ENCODE measurements at regions not wholly inside any gene's neighbourhood (a gene's known extent, or its start where the extent isn't known, plus 50 kb on each side); places are given as distances from the start of the nearest gene placed in this dataset.
"Not testable (repeated sequence)": the region's sequence is repeated elsewhere in the genome, so short reads cannot be mapped to it uniquely, and the experiment has no call there.

- in situ Hi-C loops (cut with MboI; ENCODE audit: low sequenced_read_pairs) (no loop called here), dilution Hi-C loops (cut with HindIII; ENCODE audit: low sequenced_read_pairs, unreplicated experiment) (no loop called here), intact Hi-C loops (cut with micrococcal nuclease) (no loop called here)
- H3K9me1 ChIP-seq (ENCODE audit: insufficient read depth, low read length): no peaks in the 10 kb centered on the region
- H4K5ac ChIP-seq (ENCODE audit: low read depth, low read length): no peak overlapping the region
- no peak overlapping the region for H3K4me3 ChIP-seq (ENCODE audit: insufficient read depth, low read depth, low read length)
- no peak overlapping the region for H3K27ac ChIP-seq (ENCODE audit: insufficient read depth, low read length)
- POLR2A ChIA-PET (ENCODE audit: unreplicated experiment): no interaction called here
- no peak for ATAC-seq (ENCODE audit: low read depth)
- H3K56ac ChIP-seq (ENCODE audit: extremely low read depth, insufficient read depth, low read length): no peak overlapping the region
- H4K91ac ChIP-seq (ENCODE audit: insufficient read depth, low read depth, low read length): no peak overlapping the region
- no peak overlapping the region for H2BK20ac ChIP-seq (ENCODE audit: low read depth, low read length)
- H3K27me3 ChIP-seq (ENCODE audit: control insufficient read depth, insufficient read depth, low read length): no peaks in the 10 kb centered on the region
- H3K4me2 ChIP-seq (ENCODE audit: low read depth, low read length): no peak overlapping the region
- no peak overlapping the region for H3K23ac ChIP-seq (ENCODE audit: low read depth, low read length)
- no peak overlapping the region for H4K8ac ChIP-seq (ENCODE audit: low read depth in 2 of 2, low read length in 2 of 2)
- no peak overlapping the region for H2BK15ac ChIP-seq (ENCODE audit: low read depth, low read length)
- no TSS peak for BruUV-seq (replicated peaks)
- H2BK5ac ChIP-seq (ENCODE audit: low read depth, low read length, poor library complexity, severe bottlenecking): no peak overlapping the region
- TF ChIP-seq MAZ (IDR thresholded peaks at IDR 0.05; ENCODE audit: borderline replicate concordance, low read depth, low read length) (no peak), CEBPB (IDR thresholded peaks at IDR 0.05; ENCODE audit: low read depth, low read length) (no peak), ELK1 (IDR thresholded peaks at IDR 0.05; ENCODE audit: borderline replicate concordance, low read depth, low read length) (no peak), NFE2L2 (IDR thresholded peaks at IDR 0.05; ENCODE audit: low read depth, low read length) (no peak), POLR2A (IDR thresholded peaks at IDR 0.05; ENCODE audit: low read depth, low read length) (no peak), SMC3 (IDR thresholded peaks at IDR 0.05; ENCODE audit: low read depth, low read length) (no peak)
- H3K4me1 ChIP-seq (ENCODE audit: control insufficient read depth, insufficient read depth, low read length): no peaks in the 10 kb centered on the region
- H3K36me3 ChIP-seq (ENCODE audit: control insufficient read depth, insufficient read depth, low read length): no peaks in the 10 kb centered on the region
- 75% methylated on average over 4 of the region's 10 CpGs; no CpG with 5 or more reads in 1 of the 2 experiments for WGBS, 2 experiments (ENCODE audit: extremely low coverage in 2 of 2, insufficient read length in 1 of 2)
- H3K79me1 ChIP-seq (ENCODE audit: low read depth in 1 of 2, low read length in 2 of 2): no peaks in the 10 kb centered on the region
- CTCF ChIA-PET: no interaction called here
- H2BK120ac ChIP-seq (ENCODE audit: low read depth, low read length): no peak overlapping the region
- no peak overlapping the region for H2AK5ac ChIP-seq (ENCODE audit: low read depth, low read length)
- no peak overlapping the region for H2AK9ac ChIP-seq (replicated peaks; ENCODE audit: low read depth, low read length, poor library complexity)
- H2AFZ ChIP-seq (replicated peaks; ENCODE audit: low read length, poor library complexity): no peak overlapping the region
- no peak overlapping the region for H3K4ac ChIP-seq (ENCODE audit: low read depth, low read length)
- H3K9me3 ChIP-seq (ENCODE audit: control insufficient read depth, insufficient read depth, low read length): no peaks in the 10 kb centered on the region
- no peak overlapping the region for H3K9ac ChIP-seq (ENCODE audit: low read depth, low read length)
- H3K18ac ChIP-seq (ENCODE audit: low read depth, low read length): no peak overlapping the region
- DNase-seq: no peak
- no peak overlapping the region for H3K14ac ChIP-seq (replicated peaks; ENCODE audit: low read depth, low read length)
- H4K20me1 ChIP-seq (ENCODE audit: insufficient read depth, low read length): no peaks in the 10 kb centered on the region
These were observed 118.7 kb upstream of the TBX18 start for GRCh38 chr6:84882768-84883766.

GRCh38 chr6:84879385-84879784 is 115.0 kb upstream of the TBX18 start:
- H3K9me3 ChIP-seq (ENCODE audit: control insufficient read depth, insufficient read depth, low read length); H2BK20ac ChIP-seq (ENCODE audit: low read depth, low read length); CTCF ChIA-PET; ATAC-seq (ENCODE audit: low read depth); H4K5ac ChIP-seq (ENCODE audit: low read depth, low read length); H2AFZ ChIP-seq (replicated peaks; ENCODE audit: low read length, poor library complexity); H2BK5ac ChIP-seq (ENCODE audit: low read depth, low read length, poor library complexity, severe bottlenecking); H3K56ac ChIP-seq (ENCODE audit: extremely low read depth, insufficient read depth, low read length); DNase-seq; H3K79me1 ChIP-seq (ENCODE audit: low read depth in 1 of 2, low read length in 2 of 2); H2BK15ac ChIP-seq (ENCODE audit: low read depth, low read length); POLR2A ChIA-PET (ENCODE audit: unreplicated experiment); H3K9ac ChIP-seq (ENCODE audit: low read depth, low read length); H3K18ac ChIP-seq (ENCODE audit: low read depth, low read length); H3K9me1 ChIP-seq (ENCODE audit: insufficient read depth, low read length); H3K27me3 ChIP-seq (ENCODE audit: control insufficient read depth, insufficient read depth, low read length); H2BK120ac ChIP-seq (ENCODE audit: low read depth, low read length); H4K20me1 ChIP-seq (ENCODE audit: insufficient read depth, low read length); H3K4me1 ChIP-seq (ENCODE audit: control insufficient read depth, insufficient read depth, low read length); H4K91ac ChIP-seq (ENCODE audit: insufficient read depth, low read depth, low read length); dilution Hi-C loops (cut with HindIII; ENCODE audit: low sequenced_read_pairs, unreplicated experiment); BruUV-seq (replicated peaks); in situ Hi-C loops (cut with MboI; ENCODE audit: low sequenced_read_pairs); H3K23ac ChIP-seq (ENCODE audit: low read depth, low read length); H2AK9ac ChIP-seq (replicated peaks; ENCODE audit: low read depth, low read length, poor library complexity); H3K4me3 ChIP-seq (ENCODE audit: insufficient read depth, low read depth, low read length); H3K4me2 ChIP-seq (ENCODE audit: low read depth, low read length); H3K4ac ChIP-seq (ENCODE audit: low read depth, low read length); intact Hi-C loops (cut with micrococcal nuclease); H3K14ac ChIP-seq (replicated peaks; ENCODE audit: low read depth, low read length); H3K36me3 ChIP-seq (ENCODE audit: control insufficient read depth, insufficient read depth, low read length); H4K8ac ChIP-seq (ENCODE audit: low read depth in 2 of 2, low read length in 2 of 2); H2AK5ac ChIP-seq (ENCODE audit: low read depth, low read length); H3K27ac ChIP-seq (ENCODE audit: insufficient read depth, low read length): not testable (repeated sequence)

Data from IMR-90 (cell line).